GM21381 (cell line): ENCODE measurements at regions not wholly inside any gene's neighbourhood (a gene's known extent, or its start where the extent isn't known, plus 50 kb on each side); places are given as distances from the start of the nearest gene placed in this dataset.
"Not testable (repeated sequence)": the region's sequence is repeated elsewhere in the genome, so short reads cannot be mapped to it uniquely, and the experiment has no call there.

Experiments
- ATAC-seq: cut with Tn5 transposase; IDR thresholded peaks from one replicate; pipeline ENCODE4 v1.9.1; 2021; ENCODE audit warnings: mild to moderate bottlenecking, moderate library complexity; ENCODE audit not compliant: unreplicated experiment

DNA sequence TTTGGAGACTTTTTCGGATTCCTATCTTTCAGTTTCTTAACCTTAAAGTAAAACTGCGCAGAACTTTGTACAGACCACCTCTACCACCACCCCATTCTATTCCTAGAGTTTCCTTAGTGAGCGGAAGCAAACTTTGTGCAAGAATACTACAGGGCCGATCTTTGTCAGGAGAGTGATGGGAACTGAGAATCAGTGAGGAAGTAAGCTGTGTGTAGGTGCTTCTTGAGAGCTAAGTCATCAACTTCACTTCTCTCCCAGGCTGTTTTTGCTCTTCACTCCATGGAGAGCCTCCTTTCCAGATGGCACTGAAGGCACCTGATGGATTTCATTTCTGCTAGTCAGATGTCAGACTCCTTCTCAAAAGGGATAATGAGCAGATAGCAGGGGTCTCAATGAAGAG is 127.3 kb downstream of the SPATA31D1 start:
- ATAC-seq = no peak

DNA sequence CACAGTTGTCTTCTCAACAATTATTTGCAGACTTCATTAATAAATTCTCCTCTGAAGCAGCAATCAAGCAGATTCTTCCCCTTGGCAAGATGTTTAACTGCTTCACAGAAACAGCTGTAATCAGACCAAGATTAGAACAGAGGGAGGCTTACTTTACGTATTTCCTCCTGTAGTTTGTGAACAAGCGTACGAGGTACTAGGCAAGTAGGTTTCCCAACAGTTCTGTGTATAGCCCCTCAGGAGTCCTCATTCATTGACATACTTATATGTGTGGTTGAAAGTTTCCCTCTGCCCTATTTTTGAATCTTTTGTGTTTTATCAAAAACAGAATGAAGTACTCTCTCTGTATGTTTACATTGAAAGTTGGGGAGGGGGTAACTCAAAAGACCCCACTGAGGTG is 128.0 kb downstream of the SPATA31D1 start:
- no peak for ATAC-seq

GRCh38 chr9:82117026-82117811 is 128.6 kb downstream of the SPATA31D1 start:
- no peak for ATAC-seq

- ATAC-seq = no peak
These were observed 134.2 kb downstream of the SPATA31D1 start for GRCh38 chr9:82122731-82123130.

DNA sequence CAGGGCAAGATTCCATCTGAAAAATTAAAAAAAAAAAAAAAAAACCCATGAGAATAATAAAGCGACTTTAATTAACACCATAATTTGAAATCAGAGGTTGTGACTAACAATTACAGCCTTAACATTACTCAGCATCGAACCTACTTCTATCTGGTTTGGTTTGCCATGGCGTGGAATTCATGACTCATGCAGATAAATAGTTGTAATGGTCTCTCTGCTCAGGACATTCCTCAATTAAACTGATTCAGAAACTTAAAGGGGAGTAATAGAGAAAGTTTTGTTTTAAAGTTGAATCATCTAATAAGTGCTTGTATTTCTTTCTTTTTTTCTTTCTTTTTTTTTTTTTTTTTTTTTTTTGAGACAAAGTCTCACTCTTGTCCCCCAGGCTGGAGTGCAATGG is 135.5 kb downstream of the SPATA31D1 start:
- ATAC-seq = no peak

- ATAC-seq = no peak
These were observed 137.7 kb downstream of the SPATA31D1 start for GRCh38 chr9:82126256-82126655.

DNA sequence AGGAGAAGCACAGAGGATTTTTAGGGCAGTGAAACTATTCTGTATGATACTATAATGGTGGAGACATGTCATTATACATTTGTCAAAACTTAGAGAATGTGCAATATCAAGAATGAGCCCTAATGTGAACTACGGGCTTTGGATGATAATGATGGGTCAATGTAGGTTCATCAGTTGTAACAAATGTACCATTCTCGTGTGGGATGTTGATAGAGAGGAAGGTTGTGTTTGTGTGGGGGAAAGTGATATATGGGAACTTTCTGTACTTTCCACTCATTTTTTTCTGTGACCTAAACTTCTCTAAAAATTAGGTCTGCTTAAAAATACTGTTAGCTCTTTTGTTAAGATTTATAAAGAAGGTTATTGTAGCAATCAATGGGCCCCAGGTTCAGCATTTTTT is 138.9 kb downstream of the SPATA31D1 start:
- ATAC-seq = no peak

GRCh38 chr9:82128011-82128696 is 139.6 kb downstream of the SPATA31D1 start:
- ATAC-seq = peak; percentile 86

GRCh38 chr9:82129708-82130107 is 141.1 kb downstream of the SPATA31D1 start:
- no peak for ATAC-seq

- no peak for ATAC-seq
These were observed 141.9 kb downstream of the SPATA31D1 start for GRCh38 chr9:82130331-82131042.

GRCh38 chr9:82131072-82131471 is 142.5 kb downstream of the SPATA31D1 start:
- no peak for ATAC-seq

- ATAC-seq = no peak
These were observed 143.5 kb downstream of the SPATA31D1 start for GRCh38 chr9:82132024-82132423.

DNA sequence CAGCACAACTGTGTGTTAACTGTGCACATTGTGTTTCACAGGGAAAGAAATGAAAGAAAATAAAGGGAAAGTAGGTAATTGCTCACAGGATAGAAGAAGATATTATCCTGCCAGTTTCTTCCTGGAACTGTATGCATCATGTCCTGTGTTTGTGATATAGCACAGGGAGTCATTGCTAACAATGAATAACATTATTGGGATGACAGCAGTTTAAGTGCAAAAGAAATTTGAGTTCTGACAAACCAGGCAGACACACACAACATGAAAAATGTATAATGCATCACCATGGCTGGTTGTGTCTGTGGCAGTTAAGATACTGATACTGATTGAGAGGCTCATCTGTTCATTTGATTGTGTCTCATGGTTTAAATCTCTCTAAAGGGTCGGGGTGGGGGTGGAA is 145.4 kb downstream of the SPATA31D1 start:
- ATAC-seq = no peak

DNA sequence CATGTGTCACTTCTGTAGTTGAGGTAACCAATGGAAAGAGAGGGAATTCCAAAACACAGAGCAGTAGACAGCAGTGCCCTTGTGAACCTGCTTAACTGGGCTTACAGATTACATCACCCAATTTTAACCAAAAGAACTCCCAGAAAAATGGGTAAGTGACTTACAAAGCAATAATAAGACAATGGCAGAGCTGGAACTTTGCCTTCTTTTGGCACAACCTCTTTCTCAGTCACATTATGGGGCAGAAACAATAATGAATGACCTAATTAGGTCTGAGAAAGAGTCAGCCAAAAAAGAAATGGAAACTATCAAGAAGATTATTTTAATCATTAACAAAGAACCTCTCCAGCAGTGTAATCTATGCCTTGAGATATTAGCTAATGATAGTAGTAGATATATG is 146.5 kb downstream of the SPATA31D1 start:
- ATAC-seq = no peak

DNA sequence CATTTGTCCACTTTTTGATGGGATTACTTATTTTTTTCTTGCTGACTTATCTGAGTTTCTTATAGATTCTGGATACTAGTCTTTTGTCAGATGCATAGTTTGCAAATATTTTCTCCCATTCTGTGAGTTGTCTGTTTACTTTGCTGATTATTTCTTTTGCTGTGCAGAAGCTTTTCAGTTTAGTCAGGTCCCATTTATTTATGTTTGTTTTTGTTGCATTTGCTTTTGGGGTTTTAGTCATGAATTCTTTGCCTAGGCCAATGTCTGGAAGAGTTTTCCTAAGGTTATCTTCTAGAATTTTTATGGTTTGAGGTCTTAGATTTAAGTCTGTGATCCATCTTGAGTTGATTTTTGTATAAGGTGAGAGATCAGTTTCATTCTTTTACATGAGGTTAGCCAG is 149.5 kb downstream of the SPATA31D1 start:
- ATAC-seq = not testable (repeated sequence)

GRCh38 chr9:82140471-82140870 is 151.9 kb downstream of the SPATA31D1 start:
- ATAC-seq = no peak

DNA sequence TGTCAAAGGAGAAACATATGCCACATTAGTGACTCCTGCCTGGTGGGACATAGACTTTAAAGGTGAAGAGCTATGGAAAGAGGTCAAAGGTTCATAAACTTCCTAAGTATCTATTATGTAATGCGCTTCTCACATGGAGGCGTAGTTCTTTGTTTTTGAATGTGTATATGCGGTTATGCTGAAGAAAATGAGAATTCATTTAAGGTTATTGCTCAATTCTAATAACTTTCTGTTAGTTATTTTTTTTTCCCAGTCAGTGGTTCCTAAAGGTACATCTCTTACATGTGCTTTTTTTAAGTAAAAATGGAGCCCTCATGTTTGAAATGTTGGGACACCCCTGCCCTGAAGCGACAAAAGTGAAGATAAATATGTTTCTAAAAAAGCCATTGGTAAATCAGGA is 156.2 kb downstream of the SPATA31D1 start:
- ATAC-seq = no peak

DNA sequence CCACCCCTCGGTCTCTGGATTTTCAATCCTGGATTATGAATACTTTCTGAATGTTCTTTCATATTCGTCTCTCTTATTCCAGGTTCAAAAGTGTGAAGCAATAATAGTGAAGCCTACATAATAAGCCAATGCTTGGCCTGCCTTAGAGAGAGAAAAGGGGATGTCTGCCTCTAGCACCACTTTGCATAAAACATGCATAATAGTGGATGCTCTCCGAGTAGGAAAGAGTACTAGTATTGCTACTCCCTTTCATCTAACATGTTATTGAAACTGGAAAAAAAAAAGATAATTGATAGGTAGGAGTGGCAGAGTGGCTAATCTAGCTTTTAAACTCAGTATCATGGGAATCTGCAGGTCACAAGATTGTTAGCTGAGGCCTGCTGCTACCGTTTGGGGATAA is 158.1 kb downstream of the SPATA31D1 start:
- no peak for ATAC-seq

DNA sequence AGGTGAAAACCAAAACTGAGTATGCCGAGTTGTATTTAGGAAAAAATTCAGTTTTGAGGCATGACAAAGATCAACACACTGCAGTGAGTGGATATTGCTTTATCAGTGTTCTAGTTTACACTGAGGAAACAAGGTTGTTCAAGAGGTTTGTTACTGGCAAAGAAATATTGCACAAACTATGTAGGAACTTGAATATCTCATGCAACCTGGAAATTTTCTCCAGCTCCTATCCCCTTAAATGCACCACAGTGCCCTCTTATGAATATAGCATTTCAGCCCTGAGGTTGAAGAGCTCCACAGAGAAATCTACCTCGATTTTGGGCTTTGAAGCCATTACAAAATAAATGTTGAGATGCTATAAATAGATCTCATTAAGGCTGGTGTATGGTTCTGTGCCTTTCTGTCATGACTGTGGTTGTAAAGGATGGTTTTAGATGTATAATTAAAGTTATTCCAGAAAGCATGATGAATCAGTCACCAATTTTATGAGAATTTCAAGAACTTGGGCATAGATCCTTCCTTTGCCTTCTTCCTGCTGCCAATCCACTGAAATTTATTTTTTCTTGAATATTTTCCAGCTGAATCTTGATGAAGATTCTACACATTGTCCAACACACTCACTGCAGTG is 159.3 kb downstream of the SPATA31D1 start:
- ATAC-seq = no peak

GRCh38 chr9:82148426-82148810 is 159.8 kb downstream of the SPATA31D1 start:
- no peak for ATAC-seq

DNA sequence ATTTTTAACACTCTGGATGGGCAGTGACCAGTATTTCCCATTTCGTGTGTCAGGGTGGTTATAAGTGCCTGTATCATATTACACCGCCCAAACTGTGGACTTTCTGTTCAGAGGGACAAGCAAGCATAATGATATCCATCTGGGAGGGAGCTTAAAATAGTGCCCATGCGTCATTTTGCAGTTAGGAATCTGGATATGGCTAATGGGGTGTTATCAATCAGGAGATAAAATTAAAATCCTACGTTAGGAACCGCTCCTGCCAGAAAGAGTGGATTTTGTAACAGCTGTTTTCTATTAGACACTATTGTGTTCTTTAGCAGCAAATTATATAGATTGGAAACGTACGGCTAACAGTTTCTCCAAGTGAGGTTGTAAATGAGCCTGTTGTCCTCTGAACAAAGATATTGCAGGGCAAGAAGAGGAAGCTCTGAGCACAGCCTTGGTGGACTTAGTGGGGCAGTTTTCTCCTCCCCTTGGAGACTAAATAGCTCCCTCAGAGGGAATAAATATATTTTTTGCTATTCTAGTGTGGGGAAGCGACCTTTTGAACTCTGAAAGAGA is 160.4 kb downstream of the SPATA31D1 start:
- no peak for ATAC-seq
